A549 (cell line): ENCODE measurements at regions not wholly inside any gene's neighbourhood (a gene's known extent, or its start where the extent isn't known, plus 50 kb on each side); places are given as distances from the start of the nearest gene placed in this dataset.

Experiments
- ATAC-seq, 2 experiments: fragments of 200-7000 bp in 1 of 2; fragments of >200 bp in 1 of 2; cut with Nextera tagmentation in 1 of 2; cut with Tn5 transposase in 1 of 2; 3 replicates each; pipeline versions ENCODE4 v1.8.0 to v1.9.1; 2018 to 2020; ENCODE audit warnings: mild to moderate bottlenecking in 1 of 2, moderate library complexity in 1 of 2
- CTCF ChIA-PET: fragments of 300-600 bp; sonication (Branson Sonifier 250); formaldehyde crosslinking; extraction: SDS; loops from one replicate; lab custom pipeline; 2021; ENCODE audit warnings: antibody characterized with exemption, inconsistent platforms; lab: Yijun Ruan, JAX
- POLR2A ChIA-PET: fragments of 350-600 bp; formaldehyde crosslinking; extraction: SDS; loops from one replicate; lab custom pipeline; 2021; ENCODE audit warnings: antibody characterized with exemption, inconsistent platforms; lab: Yijun Ruan, JAX
- DNase-seq, 2 experiments: peaks; one replicate each; pipeline versions ENCODE4 v3.0.0 to v3.0.0-alpha.2; 2011 to 2016; ENCODE audit warnings: low read depth in 1 of 2, low spot score in 1 of 2
- FAIRE-seq: peaks from 2 replicates; lab custom pipeline; 2011; peaks lifted over from hg19 to GRCh38; lab: Jason Lieb, UNC
- H3K27ac ChIP-seq, 2 experiments: fragments of >200 bp; sonication (Bioruptor Twin); formaldehyde crosslinking; 3 replicates each; pipeline ENCODE4 v1.5.1; 2016 to 2017
- H3K4me1 ChIP-seq: fragments of >200 bp; sonication (Bioruptor Twin); formaldehyde crosslinking; 3 replicates; pipeline ENCODE4 v1.6.1; 2016
- H3K4me2 ChIP-seq: fragments of >200 bp; sonication (Bioruptor Twin); formaldehyde crosslinking; 3 replicates; pipeline ENCODE4 v1.6.1; 2016
- H3K4me3 ChIP-seq: fragments of >200 bp; sonication (Bioruptor Twin); formaldehyde crosslinking; 3 replicates; pipeline ENCODE4 v1.5.1; 2016
- H3K9me3 ChIP-seq: fragments of >200 bp; sonication (Bioruptor Twin); formaldehyde crosslinking; 3 replicates; pipeline ENCODE4 v1.6.1; 2016
- BCL3 ChIP-seq: fragments of >200 bp; sonication (Bioruptor Twin); formaldehyde crosslinking; IDR thresholded peaks from 3 replicates; pipeline ENCODE4 v1.6.1; 2016
- BHLHE40 ChIP-seq: IDR thresholded peaks from 2 replicates; pipeline ENCODE4 v1.6.1; 2012; ENCODE audit warnings: low read depth, low read length, inconsistent platforms
- CEBPB ChIP-seq, 2 experiments: fragments of >200 bp in 1 of 2; sonication (Bioruptor Twin) in 1 of 2; formaldehyde crosslinking in 1 of 2; IDR thresholded peaks; 2 replicates each; pipeline ENCODE4 v1.6.1; 2012 to 2016
- CHD2 ChIP-seq: fragments of 150-350 bp; IDR thresholded peaks from 2 replicates; pipeline ENCODE4 v1.6.1; 2014; ENCODE audit warnings: low read length; ENCODE audit not compliant: partially characterized antibody
- E2F6 ChIP-seq: IDR thresholded peaks from 2 replicates; pipeline ENCODE4 v1.6.1; 2012; ENCODE audit warnings: low read depth, borderline replicate concordance
- EHF ChIP-seq: fragments of 250-450 bp; sonication (Bioruptor Pico); IDR thresholded peaks from 2 replicates; pipeline ENCODE4 v1.5.0; 2020; ENCODE audit warnings: mild to moderate bottlenecking
- EHMT2 ChIP-seq: fragments of 200-600 bp; sonication (generic); IDR thresholded peaks from 2 replicates; pipeline ENCODE4 v1.6.1; 2016; ENCODE audit warnings: antibody characterized with exemption, low read depth, mild to moderate bottlenecking, moderate library complexity
- FOSB ChIP-seq: fragments of 250-450 bp; sonication (Bioruptor Pico); IDR thresholded peaks from 2 replicates; pipeline ENCODE4 v1.5.0; 2020; ENCODE audit warnings: mild to moderate bottlenecking, moderate library complexity
- FOSL2 ChIP-seq, 2 experiments: fragments of 450-650 bp in 1 of 2; fragments of >200 bp in 1 of 2; sonication (Bioruptor Twin) in 1 of 2; formaldehyde crosslinking; IDR thresholded peaks; 2 replicates each; pipeline versions ENCODE4 v1.5.0 to v1.6.1; 2016 to 2020; ENCODE audit warnings: mild to moderate bottlenecking in 1 of 2, moderate library complexity in 1 of 2
- FOXS1 ChIP-seq: fragments of 250-450 bp; sonication (Bioruptor Pico); IDR thresholded peaks from 2 replicates; pipeline ENCODE4 v1.5.0; 2020; ENCODE audit warnings: mild to moderate bottlenecking, moderate library complexity
- GATA3 ChIP-seq: IDR thresholded peaks from 2 replicates; pipeline ENCODE4 v1.6.1; 2012; ENCODE audit warnings: borderline replicate concordance
- HDAC2 ChIP-seq: fragments of 200-600 bp; sonication (generic); IDR thresholded peaks from 2 replicates; pipeline ENCODE4 v1.6.1; 2016
- HMGXB4 ChIP-seq: fragments of 250-450 bp; sonication (Bioruptor Pico); IDR thresholded peaks from 2 replicates; pipeline ENCODE4 v1.5.0; 2021; ENCODE audit warnings: mild to moderate bottlenecking, moderate library complexity, borderline replicate concordance
- HOXB13 ChIP-seq: fragments of 250-450 bp; sonication (Bioruptor Pico); IDR thresholded peaks from 2 replicates; pipeline ENCODE4 v1.5.0; 2020; ENCODE audit warnings: low read depth, mild to moderate bottlenecking, moderate library complexity
- HOXB5 ChIP-seq: fragments of 250-450 bp; sonication (Bioruptor Pico); IDR thresholded peaks from 2 replicates; pipeline ENCODE4 v1.5.0; 2020; ENCODE audit warnings: mild to moderate bottlenecking, moderate library complexity
- JUN ChIP-seq, 2 experiments: fragments of >200 bp; sonication (Bioruptor Twin); formaldehyde crosslinking; IDR thresholded peaks; 2 replicates in 1 of 2; 3 replicates in 1 of 2; pipeline ENCODE4 v1.6.1; 2016 to 2017
- KDM5A ChIP-seq: fragments of 200-600 bp; sonication (generic); IDR thresholded peaks from 2 replicates; pipeline ENCODE4 v1.6.1; 2016; ENCODE audit warnings: antibody characterized with exemption, mild to moderate bottlenecking
- MAX ChIP-seq: IDR thresholded peaks from 2 replicates; pipeline ENCODE4 v1.6.1; 2012
- MYC ChIP-seq: IDR thresholded peaks from 2 replicates; pipeline ENCODE4 v1.6.1; 2012; ENCODE audit warnings: mild to moderate bottlenecking, inconsistent platforms, low read length, improper control_type of control experiment, borderline replicate concordance
- NPAS2 ChIP-seq: fragments of 250-450 bp; sonication (Bioruptor Pico); IDR thresholded peaks from 2 replicates; pipeline ENCODE4 v1.8.0; 2022; ENCODE audit warnings: mild to moderate bottlenecking, moderate library complexity, borderline replicate concordance
- PBX3 ChIP-seq: IDR thresholded peaks from 2 replicates; pipeline ENCODE4 v1.6.1; 2012
- POLR2A ChIP-seq: IDR thresholded peaks from 2 replicates; pipeline ENCODE4 v1.6.1; 2012; ENCODE audit warnings: mild to moderate bottlenecking, low read length
- RARB ChIP-seq: fragments of 250-450 bp; sonication (Bioruptor Pico); IDR thresholded peaks from 2 replicates; pipeline ENCODE4 v1.8.0; 2021; ENCODE audit warnings: mild to moderate bottlenecking, moderate library complexity
- RCOR1 ChIP-seq: fragments of 150-350 bp; IDR thresholded peaks from 2 replicates; pipeline ENCODE4 v1.6.1; 2014; ENCODE audit warnings: antibody characterized with exemption, low read length, low read depth
- REST ChIP-seq: fragments of 200-600 bp; sonication (generic); IDR thresholded peaks from 2 replicates; pipeline ENCODE4 v1.6.1; 2016; ENCODE audit warnings: antibody characterized with exemption, mild to moderate bottlenecking, moderate library complexity
- RFX5 ChIP-seq: fragments of 450-650 bp; IDR thresholded peaks from 2 replicates; pipeline ENCODE4 v1.7.1; 2014; ENCODE audit warnings: antibody characterized with exemption, mild to moderate bottlenecking, moderate library complexity
- SREBF2 ChIP-seq: fragments of 450-650 bp; IDR thresholded peaks from 2 replicates; pipeline ENCODE4 v1.6.1; 2014; ENCODE audit warnings: mild to moderate bottlenecking, moderate library complexity
- TFCP2L1 ChIP-seq: fragments of 250-450 bp; sonication (Bioruptor Pico); IDR thresholded peaks from 2 replicates; pipeline ENCODE4 v1.5.0; 2021; ENCODE audit warnings: mild to moderate bottlenecking
- ZFP36 ChIP-seq: fragments of 450-650 bp; IDR thresholded peaks from 2 replicates; pipeline ENCODE4 v1.6.1; 2014; ENCODE audit warnings: borderline replicate concordance; ENCODE audit not compliant: partially characterized antibody
- ZSCAN20 ChIP-seq: fragments of 250-450 bp; sonication (Bioruptor Pico); IDR thresholded peaks from 2 replicates; pipeline ENCODE4 v1.8.0; 2022; ENCODE audit warnings: mild to moderate bottlenecking, moderate library complexity
- WGBS: methylation state at CpG from one replicate; pipeline ENCODE4 v1.1.6; 2017; ENCODE audit errors: missing lambda C conversion rate; 5-methylcytosine and 5-hydroxymethylcytosine counted together

GRCh38 chr4:62927574-62927973, 1481.7 kb downstream of the TECRL start:
- no peak for FAIRE-seq
- CTCF ChIA-PET = no interaction called here
- Histone ChIP-seq H3K9me3 (no peaks in the 10 kb centered on the region), H3K4me1 (no peaks in the 10 kb centered on the region), H3K4me2 (no peak overlapping the region), H3K4me3 (no peak overlapping the region), H3K27ac (no peak overlapping the region)
- 8% methylated on average over 3 of the region's 3 CpGs for WGBS
- TF ChIP-seq RCOR1 (no peak), HDAC2 (no peak), FOXS1 (CRISPR knock-in tag) (no peak), EHMT2 (no peak), JUN (IDR thresholded peaks at IDR 0.05) (no peak), MAX (no peak), TFCP2L1 (CRISPR knock-in tag) (no peak), FOSL2 (IDR thresholded peaks at IDR 0.05) (no peak), FOSL2 (CRISPR knock-in tag; IDR thresholded peaks at IDR 0.05) (no peak), CHD2 (no peak), FOSB (CRISPR knock-in tag) (no peak), BCL3 (no peak), BHLHE40 (no peak), ZFP36 (no peak), GATA3 (no peak), MYC (no peak), PBX3 (no peak), RARB (no peak), CEBPB (IDR thresholded peaks at IDR 0.05) (no peak)
- POLR2A ChIA-PET = no interaction called here
- no peak for DNase-seq
- ATAC-seq = no peak

- 20% methylated on average over 4 of the region's 4 CpGs for WGBS
- H3K4me2 ChIP-seq = no peak overlapping the region
- POLR2A ChIA-PET = no interaction called here
- no peak for TF ChIP-seq ZSCAN20 (CRISPR knock-in tag)
- TF ChIP-seq HOXB13 = no peak
- TF ChIP-seq EHMT2 = no peak
- TF ChIP-seq EHF = no peak
- TF ChIP-seq HOXB5 (CRISPR knock-in tag) = no peak
- TF ChIP-seq BHLHE40 = no peak
- TF ChIP-seq MYC = no peak
- no peak for TF ChIP-seq RFX5
- no peak for TF ChIP-seq KDM5A
- no peak for TF ChIP-seq POLR2A
- no peak for TF ChIP-seq E2F6
- no peak for TF ChIP-seq SREBF2
- no peak for TF ChIP-seq REST
- no peak for TF ChIP-seq HDAC2
- TF ChIP-seq NPAS2 (CRISPR knock-in tag) = no peak
- TF ChIP-seq PBX3 = no peak
- no peak for TF ChIP-seq HMGXB4 (CRISPR knock-in tag)
Measured at GRCh38 chr4:62923783-62924182, 1485.5 kb downstream of the TECRL start.

More at GRCh38 chr4:62923783-62924182, 1485.5 kb downstream of the TECRL start:
- Histone ChIP-seq H3K4me1 (no peaks in the 10 kb centered on the region), H3K9me3 (no peaks in the 10 kb centered on the region), H3K4me3 (no peak overlapping the region), H3K27ac (no peak overlapping the region)
- CTCF ChIA-PET = no interaction called here
- no peak for FAIRE-seq
- no peak for DNase-seq
- no peak for ATAC-seq
